HFFc6 (cell line): ENCODE measurements at regions not wholly inside any gene's neighbourhood (a gene's known extent, or its start where the extent isn't known, plus 50 kb on each side); places are given as distances from the start of the nearest gene placed in this dataset.

Source experiments
- DNase-seq: peaks from one replicate; pipeline ENCODE4 v3.0.0-alpha.2; 2018
- H3K27ac Mint-ChIP-seq: 2 replicates; pipeline ENCODE4 v1.8.0; 2020; ENCODE audit warnings: mild to moderate bottlenecking, mixed read lengths
- H3K27me3 Mint-ChIP-seq: 2 replicates; pipeline ENCODE4 v1.8.0; 2021; ENCODE audit warnings: mild to moderate bottlenecking, moderate library complexity, mixed read lengths; ENCODE audit not compliant: insufficient read depth
- H3K36me3 Mint-ChIP-seq: 2 replicates; pipeline ENCODE4 v1.8.0; 2021; ENCODE audit warnings: low read depth, mixed read lengths
- H3K4me1 Mint-ChIP-seq: 2 replicates; pipeline ENCODE4 v1.8.0; 2020; ENCODE audit warnings: low read depth, mixed read lengths
- H3K4me3 Mint-ChIP-seq: 2 replicates; pipeline ENCODE4 v1.8.0; 2020; ENCODE audit warnings: mild to moderate bottlenecking, moderate library complexity, mixed read lengths
- H3K9me3 Mint-ChIP-seq: 2 replicates; pipeline ENCODE4 v1.8.0; 2020; ENCODE audit warnings: mild to moderate bottlenecking, mixed read lengths
- CTCF ChIP-seq: fragments of 200-600 bp; sonication (generic); IDR thresholded peaks from 2 replicates; pipeline ENCODE4 v1.5.0; 2021; ENCODE audit warnings: antibody characterized with exemption, mild to moderate bottlenecking

- DNase-seq = no peak
- Mint-ChIP-seq H3K9me3 (peaks cover 8% of the 10 kb centered on the region; the same call in 1 of the 2 replicates), H3K27ac (no peak overlapping the region), H3K36me3 (no peaks in the 10 kb centered on the region), H3K27me3 (peaks cover 7% of the 10 kb centered on the region), H3K4me3 (no peak overlapping the region), H3K4me1 (peaks cover 10% of the 10 kb centered on the region)
- no peak for TF ChIP-seq CTCF
Measured at GRCh38 chr9:20270161-20270560, 352.1 kb downstream of the MLLT3 start.

- peaks cover 8% of the 10 kb centered on the region; the same call in 1 of the 2 replicates for H3K9me3 Mint-ChIP-seq
- H3K4me3 Mint-ChIP-seq = no peak overlapping the region
- H3K36me3 Mint-ChIP-seq = no peaks in the 10 kb centered on the region
- no peak overlapping the region for H3K27ac Mint-ChIP-seq
- DNase-seq = no peak
- TF ChIP-seq CTCF = no peak
- H3K27me3 Mint-ChIP-seq = peaks cover 7% of the 10 kb centered on the region
- peaks cover 10% of the 10 kb centered on the region for H3K4me1 Mint-ChIP-seq
Measured at GRCh38 chr9:20269620-20270019, 352.7 kb downstream of the MLLT3 start.

- H3K27ac Mint-ChIP-seq = no peak overlapping the region
- H3K9me3 Mint-ChIP-seq = peaks cover 4% of the 10 kb centered on the region; the same call in 1 of the 2 replicates
- DNase-seq = no peak
- H3K27me3 Mint-ChIP-seq = peaks cover 2% of the 10 kb centered on the region; the same call in 1 of the 2 replicates
- TF ChIP-seq CTCF = no peak
- H3K4me1 Mint-ChIP-seq = no peaks in the 10 kb centered on the region; the same call in 1 of the 2 replicates
- H3K36me3 Mint-ChIP-seq = no peaks in the 10 kb centered on the region
- H3K4me3 Mint-ChIP-seq = no peak overlapping the region
Measured at GRCh38 chr9:20264896-20265295, 357.4 kb downstream of the MLLT3 start.

- no peak for DNase-seq
- H3K27me3 Mint-ChIP-seq = peaks cover 11% of the 10 kb centered on the region; the same call in 1 of the 2 replicates
Measured at GRCh38 chr9:20262611-20263010, 359.7 kb downstream of the MLLT3 start.

GRCh38 chr9:20256284-20256948 lies 365.9 kb downstream of the MLLT3 start:
- H3K4me1 Mint-ChIP-seq = no peaks in the 10 kb centered on the region
- no peaks in the 10 kb centered on the region for H3K36me3 Mint-ChIP-seq
- DNase-seq = no peak
- no peaks in the 10 kb centered on the region for H3K9me3 Mint-ChIP-seq
- no peak for TF ChIP-seq CTCF
- no peak overlapping the region for H3K4me3 Mint-ChIP-seq
- no peak overlapping the region for H3K27ac Mint-ChIP-seq
- peaks cover 12% of the 10 kb centered on the region for H3K27me3 Mint-ChIP-seq

More at GRCh38 chr9:20262611-20263010, 359.7 kb downstream of the MLLT3 start:
- Mint-ChIP-seq H3K4me1 (no peaks in the 10 kb centered on the region), H3K9me3 (peaks cover 4% of the 10 kb centered on the region; the same call in 1 of the 2 replicates), H3K36me3 (no peaks in the 10 kb centered on the region), H3K4me3 (no peak overlapping the region), H3K27ac (no peak overlapping the region)
- no peak for TF ChIP-seq CTCF
